BLaER1 treated with 17β-estradiol and CSF1 and Interleukin-3, amounts not matched to agents 10 nM and 100 nM (cell line): ENCODE measurements at regions not wholly inside any gene's neighbourhood (a gene's known extent, or its start where the extent isn't known, plus 50 kb on each side); places are given as distances from the start of the nearest gene placed in this dataset.
"Not testable (repeated sequence)": the region's sequence is repeated elsewhere in the genome, so short reads cannot be mapped to it uniquely, and the experiment has no call there.

Experiments
- H3K27ac ChIP-seq, 11 experiments: shearing (Covaris generic); formaldehyde crosslinking; 2 replicates each; pipeline ENCODE4 v1.8.1; 2022
- H3K27me3 ChIP-seq, 11 experiments: shearing (Covaris generic); formaldehyde crosslinking; 2 replicates each; pipeline ENCODE4 v1.8.1; 2022
- H3K36me3 ChIP-seq, 11 experiments: shearing (Covaris generic); formaldehyde crosslinking; 2 replicates each; pipeline ENCODE4 v1.8.1; 2022
- H3K4me1 ChIP-seq, 10 experiments: shearing (Covaris generic); formaldehyde crosslinking; 2 replicates each; pipeline ENCODE4 v1.8.1; 2022
- H3K4me2 ChIP-seq, 11 experiments: shearing (Covaris generic); formaldehyde crosslinking; 2 replicates each; pipeline ENCODE4 v1.8.1; 2022
- H3K4me3 ChIP-seq, 10 experiments: shearing (Covaris generic); formaldehyde crosslinking; 2 replicates each; pipeline ENCODE4 v1.8.1; 2022
- H3K9ac ChIP-seq, 11 experiments: shearing (Covaris generic); formaldehyde crosslinking; 2 replicates each; pipeline ENCODE4 v1.8.1; 2022
- H3K9me3 ChIP-seq, 11 experiments: shearing (Covaris generic); formaldehyde crosslinking; replicated peaks in 1 of 11; 2 replicates each; pipeline ENCODE4 v1.8.1; 2022
- H4K20me1 ChIP-seq, 11 experiments: shearing (Covaris generic); formaldehyde crosslinking; 2 replicates each; pipeline ENCODE4 v1.8.1; 2022
- Cebpa-rat ChIP-seq, 11 experiments: shearing (Covaris generic); IDR thresholded peaks; 2 replicates each; pipeline ENCODE4 v1.8.1; 2022

DNA sequence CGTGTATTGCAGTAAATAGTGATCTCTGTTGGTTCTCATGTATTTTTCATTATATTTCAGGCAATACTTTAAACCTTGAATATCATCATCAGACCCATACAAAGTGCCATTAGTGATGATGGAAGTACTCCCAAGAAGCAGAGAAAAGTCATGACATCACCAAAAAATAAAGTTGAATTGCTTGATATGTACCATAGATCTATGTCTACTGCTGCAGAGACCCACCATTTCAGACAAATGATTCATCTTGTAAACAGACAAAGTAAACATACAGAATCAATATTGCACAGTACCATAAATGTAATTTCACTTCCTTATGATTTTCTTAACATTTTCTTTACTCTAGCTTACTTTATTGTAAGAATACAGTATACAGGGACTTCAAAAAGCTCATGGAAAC, 347.8 kb downstream of the IPMK start:
- H3K27me3 ChIP-seq = no peaks in the 10 kb centered on the region
- TF ChIP-seq Cebpa-rat (IDR thresholded peaks at IDR 0.05) = no peak
- H3K4me2 ChIP-seq = no peak overlapping the region
- no peaks in the 10 kb centered on the region for H3K36me3 ChIP-seq
- no peaks in the 10 kb centered on the region for H4K20me1 ChIP-seq
- H3K27ac ChIP-seq = no peak overlapping the region
- H3K4me3 ChIP-seq = no peak overlapping the region
- no peak overlapping the region for H3K9ac ChIP-seq
- H3K4me1 ChIP-seq = no peaks in the 10 kb centered on the region
- H3K9me3 ChIP-seq = no peaks in the 10 kb centered on the region

GRCh38 chr10:57917019-57917418, 350.7 kb downstream of the IPMK start:
- no peak for TF ChIP-seq Cebpa-rat (IDR thresholded peaks at IDR 0.05)
- H3K4me3 ChIP-seq = no peak overlapping the region
- H3K36me3 ChIP-seq = no peaks in the 10 kb centered on the region
- H4K20me1 ChIP-seq = no peaks in the 10 kb centered on the region
- H3K27ac ChIP-seq = no peak overlapping the region
- H3K9ac ChIP-seq = no peak overlapping the region
- no peak overlapping the region for H3K4me2 ChIP-seq
- H3K4me1 ChIP-seq = no peaks in the 10 kb centered on the region
- H3K9me3 ChIP-seq = no peaks in the 10 kb centered on the region
- no peaks in the 10 kb centered on the region for H3K27me3 ChIP-seq

GRCh38 chr10:57905861-57906260, 361.8 kb downstream of the IPMK start:
- TF ChIP-seq Cebpa-rat (IDR thresholded peaks at IDR 0.05) = no peak
- Histone ChIP-seq H3K36me3 (no peaks in the 10 kb centered on the region), H3K9ac (no peak overlapping the region)

GRCh38 chr10:57905010-57905409, 362.7 kb downstream of the IPMK start:
- Histone ChIP-seq H3K4me1 (no peaks in the 10 kb centered on the region), H3K9me3 (no peaks in the 10 kb centered on the region), H3K27me3 (no peaks in the 10 kb centered on the region), H3K36me3 (no peaks in the 10 kb centered on the region), H4K20me1 (no peaks in the 10 kb centered on the region), H3K27ac (no peak overlapping the region), H3K4me2 (no peak overlapping the region), H3K4me3 (no peak overlapping the region), H3K9ac (no peak overlapping the region)
- TF ChIP-seq Cebpa-rat (IDR thresholded peaks at IDR 0.05) = no peak

More at GRCh38 chr10:57905861-57906260, 361.8 kb downstream of the IPMK start:
- no peaks in the 10 kb centered on the region for H3K4me1 ChIP-seq
- no peaks in the 10 kb centered on the region for H4K20me1 ChIP-seq
- H3K27ac ChIP-seq = no peak overlapping the region
- H3K4me2 ChIP-seq = no peak overlapping the region
- no peak overlapping the region for H3K4me3 ChIP-seq
- no peaks in the 10 kb centered on the region for H3K27me3 ChIP-seq
- H3K9me3 ChIP-seq = no peaks in the 10 kb centered on the region

DNA sequence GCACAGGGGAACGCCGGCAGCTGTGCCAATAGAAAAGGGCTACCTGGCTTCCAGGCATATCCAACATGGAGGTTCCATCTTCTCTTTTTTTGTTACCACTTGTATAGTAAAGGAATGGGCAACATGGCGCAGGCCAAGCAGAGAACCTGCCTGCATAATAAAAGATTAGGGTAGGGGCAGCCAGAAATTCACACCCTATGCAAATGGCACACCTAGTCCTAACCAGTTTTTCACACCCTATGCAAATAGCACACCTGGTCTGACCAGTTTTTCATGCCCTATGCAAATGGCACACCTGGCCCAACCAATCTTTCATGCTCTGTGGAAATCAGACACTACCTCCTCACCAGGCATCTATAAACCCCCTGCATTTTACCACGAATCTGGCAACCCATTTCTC, 369.5 kb downstream of the IPMK start:
- no peak overlapping the region for H3K27ac ChIP-seq
- H3K27me3 ChIP-seq = no peaks in the 10 kb centered on the region
- H3K36me3 ChIP-seq = no peaks in the 10 kb centered on the region
- H3K4me1 ChIP-seq = no peaks in the 10 kb centered on the region
- no peak overlapping the region for H3K4me2 ChIP-seq
- H3K9me3 ChIP-seq = no peaks in the 10 kb centered on the region
- TF ChIP-seq Cebpa-rat (IDR thresholded peaks at IDR 0.05) = no peak
- H4K20me1 ChIP-seq = no peaks in the 10 kb centered on the region
- no peak overlapping the region for H3K9ac ChIP-seq
- no peak overlapping the region for H3K4me3 ChIP-seq

GRCh38 chr10:57897611-57898010, 370.1 kb downstream of the IPMK start:
- no peak overlapping the region for H3K4me2 ChIP-seq
- no peaks in the 10 kb centered on the region for H3K9me3 ChIP-seq
- no peaks in the 10 kb centered on the region for H3K27me3 ChIP-seq
- no peak for TF ChIP-seq Cebpa-rat (IDR thresholded peaks at IDR 0.05)
- no peaks in the 10 kb centered on the region for H3K36me3 ChIP-seq
- H3K4me1 ChIP-seq = no peaks in the 10 kb centered on the region
- H4K20me1 ChIP-seq = no peaks in the 10 kb centered on the region
- H3K4me3 ChIP-seq = no peak overlapping the region
- no peak overlapping the region for H3K27ac ChIP-seq
- no peak overlapping the region for H3K9ac ChIP-seq

DNA sequence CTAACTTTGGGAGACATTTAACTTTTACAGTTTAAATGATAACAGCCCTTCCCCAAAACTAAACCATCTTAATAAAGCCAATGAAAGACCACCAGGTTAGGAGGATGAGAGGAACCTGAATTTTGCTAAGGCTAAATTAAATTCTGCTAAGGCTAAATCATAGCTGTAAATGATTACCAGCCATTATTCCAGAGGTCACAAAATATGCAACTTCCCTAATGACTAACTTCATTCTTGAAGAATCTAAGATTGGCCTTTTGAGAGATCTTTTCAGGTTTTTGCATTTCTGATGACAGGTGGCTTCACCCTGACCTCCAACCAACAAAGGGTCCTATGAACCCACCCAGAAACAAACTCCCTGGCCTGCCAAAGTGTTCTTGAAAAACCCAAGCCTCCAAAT, 373.3 kb downstream of the IPMK start:
- Histone ChIP-seq H3K9ac (no peak overlapping the region), H4K20me1 (no peaks in the 10 kb centered on the region), H3K36me3 (no peaks in the 10 kb centered on the region), H3K27me3 (no peaks in the 10 kb centered on the region), H3K4me3 (no peak overlapping the region), H3K27ac (no peak overlapping the region), H3K4me2 (no peak overlapping the region), H3K4me1 (no peaks in the 10 kb centered on the region), H3K9me3 (no peaks in the 10 kb centered on the region)
- TF ChIP-seq Cebpa-rat (IDR thresholded peaks at IDR 0.05) = no peak

DNA sequence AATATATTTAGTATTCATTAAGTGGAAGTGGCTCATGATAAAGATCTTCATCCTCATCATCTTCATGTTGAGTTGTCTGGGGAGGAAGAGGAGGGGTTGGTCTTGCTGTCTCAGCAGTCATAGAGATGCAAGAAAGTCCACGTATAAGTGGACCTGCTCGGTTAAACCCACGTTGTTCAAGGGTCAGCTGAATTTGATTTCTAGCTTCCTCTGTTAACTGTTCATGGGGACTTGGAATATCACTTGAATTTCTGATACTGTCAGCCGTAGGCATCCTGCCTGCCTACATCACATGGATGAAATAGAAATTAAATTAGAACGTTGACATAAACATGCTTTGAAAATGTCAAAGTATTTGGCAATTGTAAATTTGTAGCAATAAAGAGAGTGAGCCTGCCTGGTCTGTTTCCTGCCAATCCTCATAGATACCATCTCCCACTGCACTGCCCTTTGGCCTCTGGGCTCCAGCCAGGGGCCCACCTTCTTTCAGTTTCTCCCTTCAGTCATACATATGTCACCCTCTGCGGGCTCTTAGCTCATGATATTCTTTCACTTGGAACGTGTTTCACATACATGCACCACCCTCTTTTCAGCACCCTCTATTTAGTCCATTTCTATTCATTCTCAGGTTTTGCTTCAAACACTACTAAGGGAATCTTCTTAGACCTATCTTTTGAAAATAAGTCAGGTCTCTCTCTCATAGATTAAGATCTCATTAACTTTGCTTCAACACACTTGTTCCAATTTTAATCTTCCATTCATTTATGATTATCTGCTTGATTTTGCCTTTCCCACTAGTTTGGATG, 376.3 kb downstream of the IPMK start:
- H3K27ac ChIP-seq = no peak overlapping the region
- no peaks in the 10 kb centered on the region for H3K9me3 ChIP-seq
- no peaks in the 10 kb centered on the region for H3K27me3 ChIP-seq
- H3K36me3 ChIP-seq = no peaks in the 10 kb centered on the region
- H3K4me3 ChIP-seq = no peak overlapping the region
- no peak overlapping the region for H3K4me2 ChIP-seq
- H4K20me1 ChIP-seq = no peaks in the 10 kb centered on the region
- no peak for TF ChIP-seq Cebpa-rat (IDR thresholded peaks at IDR 0.05)
- no peaks in the 10 kb centered on the region for H3K4me1 ChIP-seq
- H3K9ac ChIP-seq = no peak overlapping the region

GRCh38 chr10:57890691-57891090, 377.0 kb downstream of the IPMK start:
- Histone ChIP-seq H3K4me1 (no peaks in the 10 kb centered on the region), H3K9me3 (no peaks in the 10 kb centered on the region), H3K27ac (no peak overlapping the region), H4K20me1 (no peaks in the 10 kb centered on the region), H3K27me3 (no peaks in the 10 kb centered on the region), H3K4me3 (no peak overlapping the region), H3K36me3 (no peaks in the 10 kb centered on the region), H3K9ac (no peak overlapping the region), H3K4me2 (no peak overlapping the region)
- TF ChIP-seq Cebpa-rat (IDR thresholded peaks at IDR 0.05) = no peak

GRCh38 chr10:57885618-57885968, 382.1 kb downstream of the IPMK start:
- H3K9me3 ChIP-seq, H3K4me2 ChIP-seq, H3K4me3 ChIP-seq, H3K4me1 ChIP-seq, H3K36me3 ChIP-seq, H3K27me3 ChIP-seq, H4K20me1 ChIP-seq, H3K9ac ChIP-seq, H3K27ac ChIP-seq: not testable (repeated sequence)
